SH-SY5Y (cell line): ENCODE measurements at regions not wholly inside any gene's neighbourhood (a gene's known extent, or its start where the extent isn't known, plus 50 kb on each side); places are given as distances from the start of the nearest gene placed in this dataset.

ENCODE experiments used
- GATA2 ChIP-seq: IDR thresholded peaks from 2 replicates; pipeline ENCODE4 v1.6.1; 2011; ENCODE audit warnings: mild to moderate bottlenecking, low read depth, low read length
- GATA3 ChIP-seq: IDR thresholded peaks from 2 replicates; pipeline ENCODE4 v1.6.1; 2011; ENCODE audit warnings: low read depth, mild to moderate bottlenecking, low read length, moderate library complexity

- TF ChIP-seq GATA2: no peak
- no peak for TF ChIP-seq GATA3
These were observed 741.6 kb downstream of the FGF9 start for GRCh38 chr13:22412452-22412851.
